ENCODE measurements at regions not wholly inside any gene's neighbourhood (a gene's known extent, or its start where the extent isn't known, plus 50 kb on each side); places are given as distances from the start of the nearest gene placed in this dataset.

- TF ChIP-seq CTCF (IDR thresholded peaks at IDR 0.05; ENCODE audit: extremely low read depth in 1 of 2, insufficient read depth in 1 of 2, low read depth in 1 of 2, low read length in 2 of 2) (no peak), POLR2A (IDR thresholded peaks at IDR 0.05; ENCODE audit: low read depth, low read length) (peak; percentile 70), MYC (IDR thresholded peaks at IDR 0.05; ENCODE audit: low read depth, low read length) (no peak), POLR2AphosphoS5 (IDR thresholded peaks at IDR 0.05; ENCODE audit: insufficient read depth, low read depth, low read length) (peak; percentile 76)
Observed at GRCh38 chrX:45769761-45770582, 569.3 kb upstream of the DIPK2B start.
